ENCODE measurements at regions not wholly inside any gene's neighbourhood (a gene's known extent, or its start where the extent isn't known, plus 50 kb on each side); places are given as distances from the start of the nearest gene placed in this dataset.

- TF ChIP-seq EZH2 (IDR thresholded peaks at IDR 0.05) (no peak), EZH2phosphoT487 (IDR thresholded peaks at IDR 0.05) (no peak), CTCF (IDR thresholded peaks at IDR 0.05) (no peak)
- H3K4me3 Mint-ChIP-seq: no peak overlapping the region
- H3K36me3 Mint-ChIP-seq: no peaks in the 10 kb centered on the region
- H3K27me3 Mint-ChIP-seq (ENCODE audit: insufficient read depth, low read depth): peaks cover 6% of the 10 kb centered on the region
- Histone ChIP-seq H3K27ac (no peak overlapping the region), H3K36me3 (no peaks in the 10 kb centered on the region), H3K9me3 (ENCODE audit: low read depth) (no peaks in the 10 kb centered on the region), H3K4me1 (peaks cover 1% of the 10 kb centered on the region), H3K4me2 (no peak overlapping the region), H3F3A (ENCODE audit: low read depth) (peaks cover under 1% of the 10 kb centered on the region), H3K79me2 (ENCODE audit: low read depth) (no peaks in the 10 kb centered on the region), H3K9ac (no peak overlapping the region), H2AFZ (replicated peaks) (peak overlapping the region; percentile 69), H3K27me3 (peaks cover 4% of the 10 kb centered on the region), H3K4me3 (no peak overlapping the region), H4K20me1 (ENCODE audit: low read depth) (no peaks in the 10 kb centered on the region)
- no peak overlapping the region for H3K27ac Mint-ChIP-seq
- peaks cover 7% of the 10 kb centered on the region for H3K4me1 Mint-ChIP-seq
- H3K9me3 Mint-ChIP-seq: no peaks in the 10 kb centered on the region
- peak; percentile 29 for DNase-seq (ENCODE audit: low spot score)
Measured at GRCh38 chr12:112705037-112705632, 86.4 kb upstream of the RPH3A start.

- no peak overlapping the region for H3K4me3 Mint-ChIP-seq
- no peaks in the 10 kb centered on the region for H3K9me3 ChIP-seq (ENCODE audit: low read depth)
- no peaks in the 10 kb centered on the region for H3K9me3 Mint-ChIP-seq
- no peak overlapping the region for H3K4me3 ChIP-seq
- peak overlapping the region; percentile 19 for H3K4me2 ChIP-seq
- TF ChIP-seq EZH2phosphoT487 (IDR thresholded peaks at IDR 0.05): no peak
- no peak for TF ChIP-seq CTCF (IDR thresholded peaks at IDR 0.05)
- TF ChIP-seq EZH2 (IDR thresholded peaks at IDR 0.05): no peak
- peaks cover 29% of the 10 kb centered on the region for H3K4me1 Mint-ChIP-seq
- H3K27ac Mint-ChIP-seq: peak overlapping the region; percentile 72
- H3F3A ChIP-seq (ENCODE audit: low read depth): peaks cover 18% of the 10 kb centered on the region
- H3K36me3 Mint-ChIP-seq: no peaks in the 10 kb centered on the region
- H3K27ac ChIP-seq: no peak overlapping the region
- H3K79me2 ChIP-seq (ENCODE audit: low read depth): no peaks in the 10 kb centered on the region
- peak overlapping the region; percentile 51 for H2AFZ ChIP-seq (replicated peaks)
- H3K36me3 ChIP-seq: no peaks in the 10 kb centered on the region
- H3K27me3 ChIP-seq: no peaks in the 10 kb centered on the region
- H3K4me1 ChIP-seq: peaks cover 22% of the 10 kb centered on the region
- no peak overlapping the region for H3K9ac ChIP-seq
- H3K27me3 Mint-ChIP-seq (ENCODE audit: insufficient read depth, low read depth): no peaks in the 10 kb centered on the region
- no peaks in the 10 kb centered on the region for H4K20me1 ChIP-seq (ENCODE audit: low read depth)
- DNase-seq (ENCODE audit: low spot score): no peak
Measured at GRCh38 chr12:112710414-112710813, 81.1 kb upstream of the RPH3A start.

GRCh38 chr12:112711026-112711425 lies 80.5 kb upstream of the RPH3A start:
- no peaks in the 10 kb centered on the region for H3K36me3 Mint-ChIP-seq
- Histone ChIP-seq H3K27ac (no peak overlapping the region), H3K4me1 (peaks cover 22% of the 10 kb centered on the region), H3K9me3 (ENCODE audit: low read depth) (no peaks in the 10 kb centered on the region), H3K36me3 (no peaks in the 10 kb centered on the region), H3F3A (ENCODE audit: low read depth) (peaks cover 18% of the 10 kb centered on the region), H3K27me3 (no peaks in the 10 kb centered on the region), H4K20me1 (ENCODE audit: low read depth) (no peaks in the 10 kb centered on the region), H3K9ac (no peak overlapping the region), H3K79me2 (ENCODE audit: low read depth) (no peaks in the 10 kb centered on the region), H2AFZ (replicated peaks) (peak overlapping the region; percentile 32), H3K4me3 (no peak overlapping the region), H3K4me2 (peak overlapping the region; percentile 19)
- H3K4me1 Mint-ChIP-seq: peaks cover 29% of the 10 kb centered on the region
- DNase-seq (ENCODE audit: low spot score): peak; percentile 43
- H3K27me3 Mint-ChIP-seq (ENCODE audit: insufficient read depth, low read depth): no peaks in the 10 kb centered on the region
- no peak overlapping the region for H3K27ac Mint-ChIP-seq
- H3K4me3 Mint-ChIP-seq: no peak overlapping the region
- TF ChIP-seq CTCF (IDR thresholded peaks at IDR 0.05): no peak
- TF ChIP-seq EZH2 (IDR thresholded peaks at IDR 0.05): no peak
- TF ChIP-seq EZH2phosphoT487 (IDR thresholded peaks at IDR 0.05): no peak
- no peaks in the 10 kb centered on the region for H3K9me3 Mint-ChIP-seq

Data from neural progenitor cell (in vitro differentiated cells).